Endodermal cell (in vitro differentiated cells): ENCODE measurements at regions not wholly inside any gene's neighbourhood (a gene's known extent, or its start where the extent isn't known, plus 50 kb on each side); places are given as distances from the start of the nearest gene placed in this dataset.

Source experiments
- DNase-seq: peaks from one replicate; pipeline ENCODE4 v3.0.0-alpha.2; 2017
- H3K27ac ChIP-seq: 2 replicates; pipeline ENCODE4 v1.5.1; 2013; ENCODE audit warnings: mild to moderate bottlenecking, low read depth, low read length, moderate library complexity
- H3K27me3 ChIP-seq: 2 replicates; pipeline ENCODE4 v1.6.1; 2013; ENCODE audit warnings: mild to moderate bottlenecking, low read length, moderate library complexity; ENCODE audit not compliant: insufficient read depth, control insufficient read depth, poor library complexity, severe bottlenecking
- H3K36me3 ChIP-seq: 2 replicates; pipeline ENCODE4 v1.7.0; 2013; ENCODE audit warnings: mild to moderate bottlenecking, low read length, moderate library complexity; ENCODE audit not compliant: control insufficient read depth, insufficient read depth
- H3K4me1 ChIP-seq: one replicate; pipeline ENCODE4 v1.7.0; 2013; ENCODE audit warnings: low read length; ENCODE audit not compliant: control insufficient read depth, insufficient read depth
- H3K4me3 ChIP-seq: 2 replicates; pipeline ENCODE4 v1.5.1; 2013; ENCODE audit warnings: mild to moderate bottlenecking, low read length, moderate library complexity
- H3K9ac ChIP-seq: 2 replicates; pipeline ENCODE4 v1.6.1; 2013; ENCODE audit warnings: mild to moderate bottlenecking, low read length, moderate library complexity; ENCODE audit not compliant: poor library complexity, severe bottlenecking; ENCODE audit errors: extremely low read depth
- H3K9me3 ChIP-seq: 2 replicates; pipeline ENCODE4 v1.6.1; 2013; ENCODE audit warnings: mild to moderate bottlenecking, low read length, moderate library complexity; ENCODE audit not compliant: control insufficient read depth
- H3K27ac Mint-ChIP-seq: 2 replicates; pipeline ENCODE4 v1.8.0; 2020; ENCODE audit warnings: mixed read lengths
- H3K27me3 Mint-ChIP-seq: 2 replicates; pipeline ENCODE4 v1.8.0; 2021; ENCODE audit warnings: mild to moderate bottlenecking, mixed read lengths; ENCODE audit not compliant: insufficient read depth
- H3K36me3 Mint-ChIP-seq: 2 replicates; pipeline ENCODE4 v1.8.0; 2020; ENCODE audit warnings: low read depth, mixed read lengths
- H3K4me1 Mint-ChIP-seq: 2 replicates; pipeline ENCODE4 v1.8.0; 2020; ENCODE audit warnings: mixed read lengths
- H3K4me3 Mint-ChIP-seq: 2 replicates; pipeline ENCODE4 v1.8.0; 2020; ENCODE audit warnings: mild to moderate bottlenecking, moderate library complexity, mixed read lengths
- H3K9me3 Mint-ChIP-seq: 2 replicates; pipeline ENCODE4 v1.8.0; 2020; ENCODE audit warnings: mild to moderate bottlenecking, mixed read lengths
- CTCF ChIP-seq: fragments of 200-600 bp; sonication (generic); conservative IDR thresholded peaks from 2 replicates; pipeline ENCODE4 v1.5.0; 2021; ENCODE audit warnings: antibody characterized with exemption, mild to moderate bottlenecking
- WGBS, 2 experiments: methylation state at CpG; one replicate each; pipeline versions ENCODE4 v1.1.5 to v1.1.7; 2013; ENCODE audit warnings: missing lambda C conversion rate in 2 of 2, mixed read lengths in 1 of 2; ENCODE audit not compliant: insufficient coverage in 1 of 2, insufficient read length in 1 of 2; 5-methylcytosine and 5-hydroxymethylcytosine counted together

- Histone ChIP-seq H3K4me3 (no peak overlapping the region), H3K27ac (no peak overlapping the region), H3K4me1 (no peaks in the 10 kb centered on the region), H3K27me3 (no peaks in the 10 kb centered on the region), H3K9me3 (peaks cover 8% of the 10 kb centered on the region), H3K9ac (no peak overlapping the region), H3K36me3 (no peaks in the 10 kb centered on the region)
- Mint-ChIP-seq H3K4me1 (peaks cover 9% of the 10 kb centered on the region), H3K9me3 (peaks cover 2% of the 10 kb centered on the region), H3K27me3 (no peaks in the 10 kb centered on the region), H3K27ac (no peak overlapping the region), H3K36me3 (no peaks in the 10 kb centered on the region), H3K4me3 (no peak overlapping the region)
- WGBS, 2 experiments, result 80% methylated on average over 3 of the region's 3 CpGs; no CpG with 5 or more reads in 1 of the 2 experiments
- TF ChIP-seq CTCF, result no peak
- DNase-seq, result no peak
These were observed 435.6 kb upstream of the ONECUT1 start for GRCh38 chr15:53225781-53226180.

GRCh38 chr15:53224371-53224770 lies 434.2 kb upstream of the ONECUT1 start:
- H3K27me3 ChIP-seq, result no peaks in the 10 kb centered on the region
- H3K27ac Mint-ChIP-seq, result no peak overlapping the region
- no peak for TF ChIP-seq CTCF
- H3K9me3 Mint-ChIP-seq, result peaks cover 2% of the 10 kb centered on the region
- H3K4me1 ChIP-seq, result no peaks in the 10 kb centered on the region
- no peaks in the 10 kb centered on the region for H3K36me3 Mint-ChIP-seq
- H3K4me1 Mint-ChIP-seq, result peaks cover 9% of the 10 kb centered on the region
- no peak overlapping the region for H3K9ac ChIP-seq
- no peak overlapping the region for H3K27ac ChIP-seq
- H3K4me3 ChIP-seq, result no peak overlapping the region
- no peaks in the 10 kb centered on the region for H3K36me3 ChIP-seq
- no peak for DNase-seq
- H3K27me3 Mint-ChIP-seq, result no peaks in the 10 kb centered on the region
- H3K4me3 Mint-ChIP-seq, result no peak overlapping the region
- H3K9me3 ChIP-seq, result peaks cover 8% of the 10 kb centered on the region

GRCh38 chr15:53223815-53224214 lies 433.7 kb upstream of the ONECUT1 start:
- Histone ChIP-seq H3K4me3 (no peak overlapping the region), H3K4me1 (no peaks in the 10 kb centered on the region), H3K36me3 (no peaks in the 10 kb centered on the region), H3K27ac (no peak overlapping the region), H3K27me3 (no peaks in the 10 kb centered on the region), H3K9me3 (peaks cover 8% of the 10 kb centered on the region), H3K9ac (no peak overlapping the region)
- H3K4me3 Mint-ChIP-seq, result no peak overlapping the region
- no peak for TF ChIP-seq CTCF
- H3K36me3 Mint-ChIP-seq, result no peaks in the 10 kb centered on the region
- WGBS, 2 experiments, result 100% methylated on average over 1 of the region's 1 CpG; no CpG with 5 or more reads in 1 of the 2 experiments
- no peak overlapping the region for H3K27ac Mint-ChIP-seq
- peaks cover 2% of the 10 kb centered on the region for H3K9me3 Mint-ChIP-seq
- H3K4me1 Mint-ChIP-seq, result peaks cover 9% of the 10 kb centered on the region
- DNase-seq, result no peak
- H3K27me3 Mint-ChIP-seq, result no peaks in the 10 kb centered on the region
